ENCODE measurements at regions not wholly inside any gene's neighbourhood (a gene's known extent, or its start where the extent isn't known, plus 50 kb on each side); places are given as distances from the start of the nearest gene placed in this dataset.

DNA sequence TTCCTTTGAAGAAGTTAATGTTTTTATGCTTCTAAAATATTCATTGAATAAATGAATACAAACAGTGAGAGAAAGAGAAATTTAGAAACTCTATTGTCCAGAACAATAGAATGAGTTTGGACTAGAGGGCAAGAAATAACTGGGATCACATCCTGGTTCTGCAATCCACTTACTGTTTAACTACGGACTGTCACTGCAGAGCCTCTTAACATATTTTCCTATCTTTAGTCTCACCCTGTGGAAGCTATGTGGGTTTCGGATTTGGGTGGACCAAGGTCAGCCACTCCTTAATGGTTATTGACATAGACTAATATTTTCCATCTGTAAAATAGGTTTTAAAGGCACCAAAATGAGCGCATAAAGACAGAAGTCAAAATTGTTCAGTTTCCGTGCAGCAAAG lies 116.6 kb downstream of the UBE2U start:
- no TSS peak for BruUV-seq (replicated peaks)
- Histone ChIP-seq H3K9me1 (ENCODE audit: control insufficient read depth, insufficient read depth, low read length) (no peaks in the 10 kb centered on the region), H3K4me3 (no peak overlapping the region), H2AFZ (ENCODE audit: low read depth, low read length) (no peak overlapping the region), H4K20me1 (replicated peaks; ENCODE audit: control insufficient read depth, insufficient read depth, low read length) (no peaks in the 10 kb centered on the region), H3K36me3 (ENCODE audit: control insufficient read depth, insufficient read depth, low read length) (no peaks in the 10 kb centered on the region), H3K79me2 (ENCODE audit: control insufficient read depth, insufficient read depth, low read length) (no peaks in the 10 kb centered on the region), H3K9ac (ENCODE audit: insufficient read depth in 1 of 2, low read depth in 2 of 2, low read length in 2 of 2) (no peak overlapping the region), H3K9me3 (replicated peaks; ENCODE audit: control insufficient read depth, insufficient read depth, low read depth, low read length) (no peaks in the 10 kb centered on the region), H3K4me1 (replicated peaks in 1 of 2; ENCODE audit: control insufficient read depth in 2 of 2, insufficient read depth in 2 of 2, low read length in 2 of 2) (no peaks in the 10 kb centered on the region), H3K4me2 (ENCODE audit: insufficient read depth, low read length) (no peak overlapping the region), H3K27ac (ENCODE audit: extremely low read depth, low read depth, low read length) (no peak overlapping the region), H3K27me3 (ENCODE audit: control insufficient read depth in 2 of 2, insufficient read depth in 2 of 2, low read length in 2 of 2) (peaks cover 0 to 2% of the 10 kb centered on the region in 2 experiments; a peak in 3 of 5 replicates)
- ATAC-seq (no peak), FAIRE-seq (no peak), DNase-seq (ENCODE audit: extremely low read depth in 1 of 4, low spot score in 3 of 4) (no peak)
- intact Hi-C loops (cut with micrococcal nuclease) (no loop called here), in situ Hi-C loops (cut with MboI) (no loop called here)
- ChIA-PET CTCF (ENCODE audit: low intra/inter-chr PET ratio) (no interaction called here), POLR2A (no interaction called here)
- WGBS (ENCODE audit: insufficient coverage, low coverage, missing lambda C conversion rate): 2% methylated on average over 4 of the region's 4 CpGs
- TF ChIP-seq, protein P1, sequence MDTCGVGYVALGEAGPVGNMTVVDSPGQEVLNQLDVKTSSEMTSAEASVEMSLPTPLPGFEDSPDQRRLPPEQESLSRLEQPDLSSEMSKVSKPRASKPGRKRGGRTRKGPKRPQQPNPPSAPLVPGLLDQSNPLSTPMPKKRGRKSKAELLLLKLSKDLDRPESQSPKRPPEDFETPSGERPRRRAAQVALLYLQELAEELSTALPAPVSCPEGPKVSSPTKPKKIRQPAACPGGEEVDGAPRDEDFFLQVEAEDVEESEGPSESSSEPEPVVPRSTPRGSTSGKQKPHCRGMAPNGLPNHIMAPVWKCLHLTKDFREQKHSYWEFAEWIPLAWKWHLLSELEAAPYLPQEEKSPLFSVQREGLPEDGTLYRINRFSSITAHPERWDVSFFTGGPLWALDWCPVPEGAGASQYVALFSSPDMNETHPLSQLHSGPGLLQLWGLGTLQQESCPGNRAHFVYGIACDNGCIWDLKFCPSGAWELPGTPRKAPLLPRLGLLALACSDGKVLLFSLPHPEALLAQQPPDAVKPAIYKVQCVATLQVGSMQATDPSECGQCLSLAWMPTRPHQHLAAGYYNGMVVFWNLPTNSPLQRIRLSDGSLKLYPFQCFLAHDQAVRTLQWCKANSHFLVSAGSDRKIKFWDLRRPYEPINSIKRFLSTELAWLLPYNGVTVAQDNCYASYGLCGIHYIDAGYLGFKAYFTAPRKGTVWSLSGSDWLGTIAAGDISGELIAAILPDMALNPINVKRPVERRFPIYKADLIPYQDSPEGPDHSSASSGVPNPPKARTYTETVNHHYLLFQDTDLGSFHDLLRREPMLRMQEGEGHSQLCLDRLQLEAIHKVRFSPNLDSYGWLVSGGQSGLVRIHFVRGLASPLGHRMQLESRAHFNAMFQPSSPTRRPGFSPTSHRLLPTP (IDR thresholded peaks at IDR 0.05; ENCODE audit: borderline replicate concordance, extremely low read depth, insufficient read length): no peak
- TF ChIP-seq NCOA2 (IDR thresholded peaks at IDR 0.05; ENCODE audit: partially characterized antibody in 2 of 2): no peak
- TF ChIP-seq CEBPZ (IDR thresholded peaks at IDR 0.05; ENCODE audit: borderline replicate concordance, low read depth, low read length): no peak
- no peak for TF ChIP-seq ELF1 (tag; IDR thresholded peaks at IDR 0.05)
- no peak for TF ChIP-seq MAFK (IDR thresholded peaks at IDR 0.05; ENCODE audit: low read length)
- TF ChIP-seq TGIF2 (CRISPR knock-in tag; IDR thresholded peaks at IDR 0.05): no peak
- TF ChIP-seq RFX1 (IDR thresholded peaks at IDR 0.05): no peak
- TF ChIP-seq HNRNPK (IDR thresholded peaks at IDR 0.05; ENCODE audit: low read depth, low read length, poor library complexity, severe bottlenecking): no peak
- TF ChIP-seq MIER1 (IDR thresholded peaks at IDR 0.05; ENCODE audit: low read depth): no peak
- TF ChIP-seq, protein P2, sequence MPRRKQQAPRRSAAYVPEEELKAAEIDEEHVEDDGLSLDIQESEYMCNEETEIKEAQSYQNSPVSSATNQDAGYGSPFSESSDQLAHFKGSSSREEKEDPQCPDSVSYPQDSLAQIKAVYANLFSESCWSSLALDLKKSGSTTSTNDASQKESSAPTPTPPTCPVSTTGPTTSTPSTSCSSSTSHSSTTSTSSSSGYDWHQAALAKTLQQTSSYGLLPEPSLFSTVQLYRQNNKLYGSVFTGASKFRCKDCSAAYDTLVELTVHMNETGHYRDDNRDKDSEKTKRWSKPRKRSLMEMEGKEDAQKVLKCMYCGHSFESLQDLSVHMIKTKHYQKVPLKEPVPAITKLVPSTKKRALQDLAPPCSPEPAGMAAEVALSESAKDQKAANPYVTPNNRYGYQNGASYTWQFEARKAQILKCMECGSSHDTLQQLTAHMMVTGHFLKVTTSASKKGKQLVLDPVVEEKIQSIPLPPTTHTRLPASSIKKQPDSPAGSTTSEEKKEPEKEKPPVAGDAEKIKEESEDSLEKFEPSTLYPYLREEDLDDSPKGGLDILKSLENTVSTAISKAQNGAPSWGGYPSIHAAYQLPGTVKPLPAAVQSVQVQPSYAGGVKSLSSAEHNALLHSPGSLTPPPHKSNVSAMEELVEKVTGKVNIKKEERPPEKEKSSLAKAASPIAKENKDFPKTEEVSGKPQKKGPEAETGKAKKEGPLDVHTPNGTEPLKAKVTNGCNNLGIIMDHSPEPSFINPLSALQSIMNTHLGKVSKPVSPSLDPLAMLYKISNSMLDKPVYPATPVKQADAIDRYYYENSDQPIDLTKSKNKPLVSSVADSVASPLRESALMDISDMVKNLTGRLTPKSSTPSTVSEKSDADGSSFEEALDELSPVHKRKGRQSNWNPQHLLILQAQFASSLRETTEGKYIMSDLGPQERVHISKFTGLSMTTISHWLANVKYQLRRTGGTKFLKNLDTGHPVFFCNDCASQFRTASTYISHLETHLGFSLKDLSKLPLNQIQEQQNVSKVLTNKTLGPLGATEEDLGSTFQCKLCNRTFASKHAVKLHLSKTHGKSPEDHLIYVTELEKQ (CRISPR knock-in tag; IDR thresholded peaks at IDR 0.05): no peak
- TF ChIP-seq SMARCB1 (IDR thresholded peaks at IDR 0.05; ENCODE audit: insufficient read length, low read depth): no peak
- no peak for TF ChIP-seq MAZ (CRISPR knock-in tag; conservative IDR thresholded peaks at IDR 0.05 in 1 of 2, IDR thresholded peaks at IDR 0.05 in 1 of 2)
- TF ChIP-seq DDX20 (tag; IDR thresholded peaks at IDR 0.05; ENCODE audit: low read depth): no peak
- TF ChIP-seq JUNB (CRISPR knock-in tag; conservative IDR thresholded peaks at IDR 0.05): no peak

Measured in K562 (cell line).